Spleen (tissue), 11 donors: ENCODE measurements at regions not wholly inside any gene's neighbourhood (a gene's known extent, or its start where the extent isn't known, plus 50 kb on each side); places are given as distances from the start of the nearest gene placed in this dataset.

Experiments used
- DNase-seq: peaks from one replicate; pipeline ENCODE4 v3.0.0-alpha.2; 2020
- H3K27ac ChIP-seq, 8 donors: fragments of 200-600 bp; sonication (generic) in 7 of 8; 1 replicate in 4 of 8; 2 replicates in 4 of 8; pipeline versions ENCODE4 v1.5.0 to v1.8.0; 2016 to 2021; ENCODE audit warnings: inconsistent platforms in 4 of 8, mild to moderate bottlenecking in 4 of 8, moderate library complexity in 1 of 8
- H3K27me3 ChIP-seq, 7 donors: fragments of 200-600 bp; sonication (generic) in 6 of 7; replicated peaks in 1 of 7; 1 replicate in 4 of 7; 2 replicates in 3 of 7; pipeline versions ENCODE4 v1.5.0 to v1.8.0; 2016 to 2021; ENCODE audit warnings: inconsistent platforms in 3 of 7, mild to moderate bottlenecking in 1 of 7
- H3K36me3 ChIP-seq, 6 donors: fragments of 200-600 bp; sonication (generic) in 5 of 6; 1 replicate in 4 of 6; 2 replicates in 2 of 6; pipeline versions ENCODE4 v1.5.0 to v1.8.0; 2016 to 2021; ENCODE audit warnings: inconsistent platforms in 2 of 6
- H3K4me1 ChIP-seq, 6 donors: fragments of 200-600 bp; sonication (generic) in 5 of 6; 1 replicate in 3 of 6; 2 replicates in 3 of 6; pipeline versions ENCODE4 v1.5.0 to v1.8.0; 2016 to 2021; ENCODE audit warnings: inconsistent platforms in 3 of 6
- H3K4me3 ChIP-seq, 8 donors: fragments of 200-600 bp; sonication (generic) in 7 of 8; 1 replicate in 4 of 8; 2 replicates in 4 of 8; pipeline versions ENCODE4 v1.5.0 to v1.8.0; 2016 to 2021; ENCODE audit warnings: inconsistent platforms in 4 of 8, mild to moderate bottlenecking in 4 of 8, moderate library complexity in 2 of 8
- H3K9me3 ChIP-seq, 8 donors: fragments of 200-600 bp; sonication (generic) in 7 of 8; 1 replicate in 4 of 8; 2 replicates in 4 of 8; pipeline versions ENCODE4 v1.5.0 to v1.8.0; 2016 to 2021; ENCODE audit warnings: inconsistent platforms in 4 of 8
- POLR2A ChIP-seq, 3 donors: fragments of 450-650 bp; IDR thresholded peaks; one replicate each; pipeline ENCODE4 v1.5.1; 2017; ENCODE audit warnings: antibody characterized with exemption in 3 of 3, mild to moderate bottlenecking in 1 of 3
- POLR2AphosphoS5 ChIP-seq, 3 donors: sonication (generic); formaldehyde crosslinking; IDR thresholded peaks; one replicate each; pipeline ENCODE4 v1.5.1; 2017; ENCODE audit warnings: antibody characterized with exemption in 3 of 3
- WGBS, 5 donors: extraction: QIAGEN DNeasy Blood & Tissue Kit in 3 of 5; methylation state at CpG; one replicate each; pipeline versions ENCODE4 v1.1.5 to v1.1.7; 2013 to 2018; 5-methylcytosine and 5-hydroxymethylcytosine counted together
- intact Hi-C: fragments of 100-400 bp; cut with DNase I; formaldehyde crosslinking; loops from one replicate; pipeline ENCODE4 v1.15.0; 2023; ENCODE audit warnings: low total_unique reads
- TF ChIP-seq, protein P1 (sequence below), 11 experiments: fragments of 200-600 bp in 7 of 11; fragments of 450-650 bp in 4 of 11; sonication (generic) in 4 of 11; IDR thresholded peaks in 8 of 11; conservative IDR thresholded peaks in 3 of 11; 1 replicate in 7 of 11; 2 replicates in 4 of 11; pipeline versions ENCODE4 v1.4.0 to v1.8.0; 2016 to 2021; ENCODE audit warnings: antibody characterized with exemption in 11 of 11, inconsistent platforms in 4 of 11, mild to moderate bottlenecking in 1 of 11
- donor health status: healthy with polysubstance abuse.
- donor health status: DM: no; HTN: no; CAD: no; lungs with moderate emphysema.
- donor health status: DM: no; HTN: no; CAD: no.
- donor health status: Bipolar disorder and iron deficiency.
- donor health status: healthy.
- donor health status: DM: no; HTN: no; CAD: no.
- donor health status: DM: yes; HTN: yes; CAD: no.

DNA sequence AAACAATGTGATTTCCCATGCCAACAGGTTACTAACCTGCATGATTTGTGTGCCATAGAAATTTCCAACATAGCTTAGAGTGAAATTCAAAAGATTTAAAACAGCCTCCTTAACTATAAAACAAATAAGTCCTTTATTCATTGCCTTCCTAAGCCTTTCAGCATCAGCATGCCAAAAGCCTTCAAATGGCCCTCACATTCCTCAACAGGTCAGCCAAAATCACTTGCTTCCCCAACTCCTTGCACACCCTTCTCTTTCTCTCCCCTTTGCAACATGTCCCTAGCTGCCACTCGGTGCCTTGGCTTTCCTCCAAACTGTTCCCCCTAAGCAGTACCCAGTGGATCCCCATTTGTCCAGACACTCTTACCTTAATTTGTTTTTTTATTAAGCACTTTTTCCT, 74.9 kb upstream of the PCDH19 start:
- Histone ChIP-seq H3K4me3 (no peak overlapping the region), H3K27me3 (peaks cover 0 to 2% (median 0%) of the 10 kb centered on the region in 7 donors), H3K27ac (no peak overlapping the region), H3K36me3 (no peaks in the 10 kb centered on the region), H3K4me1 (no peaks in the 10 kb centered on the region), H3K9me3 (no peaks in the 10 kb centered on the region)
- 51 to 89% (median 71%) methylated on average over 1 of the region's 1 CpG for WGBS, 5 donors
- DNase-seq, result no peak
- TF ChIP-seq POLR2AphosphoS5 (IDR thresholded peaks at IDR 0.05), result no peak
- TF ChIP-seq, protein P1, sequence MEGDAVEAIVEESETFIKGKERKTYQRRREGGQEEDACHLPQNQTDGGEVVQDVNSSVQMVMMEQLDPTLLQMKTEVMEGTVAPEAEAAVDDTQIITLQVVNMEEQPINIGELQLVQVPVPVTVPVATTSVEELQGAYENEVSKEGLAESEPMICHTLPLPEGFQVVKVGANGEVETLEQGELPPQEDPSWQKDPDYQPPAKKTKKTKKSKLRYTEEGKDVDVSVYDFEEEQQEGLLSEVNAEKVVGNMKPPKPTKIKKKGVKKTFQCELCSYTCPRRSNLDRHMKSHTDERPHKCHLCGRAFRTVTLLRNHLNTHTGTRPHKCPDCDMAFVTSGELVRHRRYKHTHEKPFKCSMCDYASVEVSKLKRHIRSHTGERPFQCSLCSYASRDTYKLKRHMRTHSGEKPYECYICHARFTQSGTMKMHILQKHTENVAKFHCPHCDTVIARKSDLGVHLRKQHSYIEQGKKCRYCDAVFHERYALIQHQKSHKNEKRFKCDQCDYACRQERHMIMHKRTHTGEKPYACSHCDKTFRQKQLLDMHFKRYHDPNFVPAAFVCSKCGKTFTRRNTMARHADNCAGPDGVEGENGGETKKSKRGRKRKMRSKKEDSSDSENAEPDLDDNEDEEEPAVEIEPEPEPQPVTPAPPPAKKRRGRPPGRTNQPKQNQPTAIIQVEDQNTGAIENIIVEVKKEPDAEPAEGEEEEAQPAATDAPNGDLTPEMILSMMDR (IDR thresholded peaks at IDR 0.05 in 8 of 11, conservative IDR thresholded peaks at IDR 0.05 in 3 of 11), result no peak
- no peak for TF ChIP-seq POLR2A (IDR thresholded peaks at IDR 0.05)
- intact Hi-C loops, result no loop called here

GRCh38 chrX:100479329-100479728, 69.3 kb upstream of the PCDH19 start:
- Histone ChIP-seq H3K27ac (no peak overlapping the region), H3K9me3 (peaks cover 0 to 1% (median 0%) of the 10 kb centered on the region in 8 donors), H3K4me3 (no peak overlapping the region), H3K36me3 (no peaks in the 10 kb centered on the region), H3K4me1 (no peaks in the 10 kb centered on the region), H3K27me3 (no peaks in the 10 kb centered on the region)
- WGBS, 5 donors, result 27 to 67% (median 59%) methylated on average over 1 of the region's 1 CpG
- DNase-seq, result no peak
- intact Hi-C loops, result no loop called here
- TF ChIP-seq, protein P1 (IDR thresholded peaks at IDR 0.05 in 8 of 11, conservative IDR thresholded peaks at IDR 0.05 in 3 of 11), result no peak
- TF ChIP-seq POLR2A (IDR thresholded peaks at IDR 0.05) (no peak), POLR2AphosphoS5 (IDR thresholded peaks at IDR 0.05) (no peak)

DNA sequence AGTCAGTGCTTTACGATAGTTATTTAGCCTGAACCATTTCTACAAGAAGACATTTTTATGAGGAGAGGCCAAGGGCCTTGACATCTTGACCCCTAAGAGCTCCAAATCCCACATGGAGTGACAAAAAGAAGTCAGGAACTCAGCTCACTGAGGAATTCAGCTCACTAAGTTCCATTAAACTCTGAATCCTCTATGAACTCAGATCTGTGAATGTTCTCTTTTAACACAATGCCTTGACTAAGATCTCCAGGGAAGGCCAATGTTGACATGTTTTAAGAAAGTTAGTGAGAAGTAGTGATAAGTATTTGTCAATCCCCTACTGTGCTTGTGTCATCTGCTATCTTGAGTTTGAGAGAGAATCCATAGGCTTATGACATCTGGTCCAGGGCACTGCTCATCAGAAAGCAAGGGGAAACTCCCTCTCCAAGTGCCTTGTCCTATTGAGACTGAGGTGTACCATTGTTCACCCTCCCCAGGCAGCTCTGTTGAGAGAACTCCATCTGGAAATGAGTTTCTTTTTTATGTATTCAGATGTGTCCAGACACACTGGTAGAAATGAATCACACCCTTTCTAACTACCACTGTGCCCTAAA, 68.7 kb upstream of the PCDH19 start:
- no peak overlapping the region for H3K27ac ChIP-seq
- no peaks in the 10 kb centered on the region for H3K36me3 ChIP-seq
- WGBS, 5 donors, result 75 to 96% (median 83%) methylated on average over 1 of the region's 1 CpG
- H3K4me3 ChIP-seq, result no peak overlapping the region
- TF ChIP-seq POLR2A (IDR thresholded peaks at IDR 0.05), result no peak
- TF ChIP-seq POLR2AphosphoS5 (IDR thresholded peaks at IDR 0.05), result no peak
- TF ChIP-seq, protein P1 (IDR thresholded peaks at IDR 0.05 in 8 of 11, conservative IDR thresholded peaks at IDR 0.05 in 3 of 11), result no peak
- no peaks in the 10 kb centered on the region for H3K27me3 ChIP-seq
- peaks cover 0 to 5% (median 0%) of the 10 kb centered on the region in 8 donors for H3K9me3 ChIP-seq
- DNase-seq, result no peak
- no peaks in the 10 kb centered on the region for H3K4me1 ChIP-seq
- intact Hi-C loops, result no loop called here

- Histone ChIP-seq H3K27ac (no peak overlapping the region), H3K4me1 (no peaks in the 10 kb centered on the region), H3K4me3 (no peak overlapping the region), H3K36me3 (no peaks in the 10 kb centered on the region), H3K9me3 (peaks cover 0 to 5% (median 0%) of the 10 kb centered on the region in 8 donors), H3K27me3 (no peaks in the 10 kb centered on the region)
- WGBS, 5 donors, result 38 to 74% (median 59%) methylated on average over 4 of the region's 4 CpGs
- no peak for TF ChIP-seq POLR2A (IDR thresholded peaks at IDR 0.05)
- TF ChIP-seq POLR2AphosphoS5 (IDR thresholded peaks at IDR 0.05), result no peak
- TF ChIP-seq, protein P1 (IDR thresholded peaks at IDR 0.05 in 8 of 11, conservative IDR thresholded peaks at IDR 0.05 in 3 of 11), result no peak
- intact Hi-C loops, result no loop called here
- DNase-seq, result no peak
Measured at GRCh38 chrX:100477958-100478357, 67.9 kb upstream of the PCDH19 start.
